SK-N-MC (cell line): ENCODE measurements at regions not wholly inside any gene's neighbourhood (a gene's known extent, or its start where the extent isn't known, plus 50 kb on each side); places are given as distances from the start of the nearest gene placed in this dataset.

Experiments
- EZH2 ChIP-seq: fragments of 200-600 bp; sonication (generic); IDR thresholded peaks from one replicate; pipeline ENCODE4 v1.6.1; 2017; ENCODE audit warnings: antibody characterized with exemption
- FOXP2 ChIP-seq: optimal IDR thresholded peaks from 2 replicates; pipeline ENCODE3; 2011; ENCODE audit warnings: mild to moderate bottlenecking, moderate library complexity; ENCODE audit not compliant: insufficient read depth; ENCODE audit errors: extremely low read length, control extremely low read depth
- POLR2AphosphoS5 ChIP-seq: IDR thresholded peaks from 2 replicates; pipeline ENCODE4 v1.6.1; 2012; ENCODE audit warnings: mild to moderate bottlenecking, low read depth, low read length, borderline replicate concordance

- TF ChIP-seq POLR2AphosphoS5 (no peak; the same call in 1 of the 2 replicates), EZH2 (no peak), FOXP2 (no peak)
Observed at GRCh38 chr12:65532764-65533163, 254.3 kb downstream of the MSRB3 start.
